ENCODE measurements at regions not wholly inside any gene's neighbourhood (a gene's known extent, or its start where the extent isn't known, plus 50 kb on each side); places are given as distances from the start of the nearest gene placed in this dataset.

GRCh38 chr4:110730318-110730717 is 107.4 kb upstream of the PITX2 start:
- Mint-ChIP-seq H3K27me3 (ENCODE audit: low read depth) (no peaks in the 10 kb centered on the region), H3K9me3 (no peaks in the 10 kb centered on the region), H3K27ac (no peak overlapping the region), H3K36me3 (ENCODE audit: low read depth) (no peaks in the 10 kb centered on the region), H3K4me1 (no peaks in the 10 kb centered on the region), H3K4me3 (no peak overlapping the region)
- TF ChIP-seq, protein P1, sequence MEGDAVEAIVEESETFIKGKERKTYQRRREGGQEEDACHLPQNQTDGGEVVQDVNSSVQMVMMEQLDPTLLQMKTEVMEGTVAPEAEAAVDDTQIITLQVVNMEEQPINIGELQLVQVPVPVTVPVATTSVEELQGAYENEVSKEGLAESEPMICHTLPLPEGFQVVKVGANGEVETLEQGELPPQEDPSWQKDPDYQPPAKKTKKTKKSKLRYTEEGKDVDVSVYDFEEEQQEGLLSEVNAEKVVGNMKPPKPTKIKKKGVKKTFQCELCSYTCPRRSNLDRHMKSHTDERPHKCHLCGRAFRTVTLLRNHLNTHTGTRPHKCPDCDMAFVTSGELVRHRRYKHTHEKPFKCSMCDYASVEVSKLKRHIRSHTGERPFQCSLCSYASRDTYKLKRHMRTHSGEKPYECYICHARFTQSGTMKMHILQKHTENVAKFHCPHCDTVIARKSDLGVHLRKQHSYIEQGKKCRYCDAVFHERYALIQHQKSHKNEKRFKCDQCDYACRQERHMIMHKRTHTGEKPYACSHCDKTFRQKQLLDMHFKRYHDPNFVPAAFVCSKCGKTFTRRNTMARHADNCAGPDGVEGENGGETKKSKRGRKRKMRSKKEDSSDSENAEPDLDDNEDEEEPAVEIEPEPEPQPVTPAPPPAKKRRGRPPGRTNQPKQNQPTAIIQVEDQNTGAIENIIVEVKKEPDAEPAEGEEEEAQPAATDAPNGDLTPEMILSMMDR (IDR thresholded peaks at IDR 0.05; ENCODE audit: unreplicated experiment in 3 of 3) = no peak

DNA sequence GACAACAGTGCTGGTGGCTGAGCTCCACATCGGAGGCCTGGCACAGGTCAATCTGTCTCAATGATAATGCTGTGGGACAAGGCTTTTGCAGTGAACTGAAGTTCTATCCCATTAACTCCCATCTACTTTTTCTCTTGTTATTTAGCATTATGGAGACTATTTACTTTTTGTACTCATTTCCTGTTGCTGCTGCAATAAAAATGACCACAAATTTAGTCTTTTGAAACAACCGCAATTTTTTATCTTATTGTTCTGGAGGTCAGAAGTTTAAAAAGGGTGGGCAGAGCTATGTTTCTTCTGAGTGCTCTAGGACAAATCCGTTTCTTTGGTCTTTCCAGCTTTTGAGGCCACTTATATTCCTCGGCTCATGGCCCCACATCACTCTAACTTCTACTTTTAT is 111.0 kb upstream of the PITX2 start:
- H3K4me1 Mint-ChIP-seq = no peaks in the 10 kb centered on the region
- no peaks in the 10 kb centered on the region for H3K36me3 Mint-ChIP-seq (ENCODE audit: low read depth)
- TF ChIP-seq, protein P1 (IDR thresholded peaks at IDR 0.05; ENCODE audit: unreplicated experiment in 3 of 3) = no peak
- H3K9me3 Mint-ChIP-seq = no peaks in the 10 kb centered on the region
- no peaks in the 10 kb centered on the region for H3K27me3 Mint-ChIP-seq (ENCODE audit: low read depth)
- H3K27ac Mint-ChIP-seq = peak overlapping the region in 1 of 3 experiments; percentile 27
- no peak overlapping the region for H3K4me3 Mint-ChIP-seq

DNA sequence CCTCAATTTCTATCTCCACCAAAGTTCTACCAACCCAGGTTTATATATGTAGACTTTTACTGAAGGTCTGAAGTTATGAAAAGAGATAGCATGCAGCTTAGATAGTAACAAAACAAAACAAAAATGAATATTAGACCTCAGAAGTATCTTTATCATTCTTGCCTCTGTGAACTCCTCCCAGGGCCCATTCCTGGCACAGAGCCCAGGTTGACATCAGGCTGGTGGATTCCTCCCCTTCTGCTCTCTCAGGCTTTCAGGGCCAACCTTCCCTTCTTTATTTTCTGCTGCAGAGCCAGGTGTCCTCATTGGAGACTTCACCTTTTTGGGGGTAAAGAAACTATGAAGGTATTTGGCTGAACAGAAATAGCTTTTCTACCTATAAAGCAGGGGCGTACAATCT is 112.8 kb upstream of the PITX2 start:
- no peak overlapping the region for H3K27ac Mint-ChIP-seq
- H3K9me3 Mint-ChIP-seq = no peaks in the 10 kb centered on the region
- no peaks in the 10 kb centered on the region for H3K36me3 Mint-ChIP-seq (ENCODE audit: low read depth)
- H3K4me3 Mint-ChIP-seq = no peak overlapping the region
- no peaks in the 10 kb centered on the region for H3K27me3 Mint-ChIP-seq (ENCODE audit: low read depth)
- no peaks in the 10 kb centered on the region for H3K4me1 Mint-ChIP-seq
- TF ChIP-seq, protein P1 (IDR thresholded peaks at IDR 0.05; ENCODE audit: unreplicated experiment in 3 of 3) = no peak

GRCh38 chr4:110737931-110738330 is 115.1 kb upstream of the PITX2 start:
- no peaks in the 10 kb centered on the region for H3K36me3 Mint-ChIP-seq (ENCODE audit: low read depth)
- no peak overlapping the region for H3K27ac Mint-ChIP-seq
- H3K27me3 Mint-ChIP-seq (ENCODE audit: low read depth) = no peaks in the 10 kb centered on the region
- H3K9me3 Mint-ChIP-seq = no peaks in the 10 kb centered on the region
- no peaks in the 10 kb centered on the region for H3K4me1 Mint-ChIP-seq
- TF ChIP-seq, protein P1 (IDR thresholded peaks at IDR 0.05; ENCODE audit: unreplicated experiment in 3 of 3) = no peak
- no peak overlapping the region for H3K4me3 Mint-ChIP-seq

DNA sequence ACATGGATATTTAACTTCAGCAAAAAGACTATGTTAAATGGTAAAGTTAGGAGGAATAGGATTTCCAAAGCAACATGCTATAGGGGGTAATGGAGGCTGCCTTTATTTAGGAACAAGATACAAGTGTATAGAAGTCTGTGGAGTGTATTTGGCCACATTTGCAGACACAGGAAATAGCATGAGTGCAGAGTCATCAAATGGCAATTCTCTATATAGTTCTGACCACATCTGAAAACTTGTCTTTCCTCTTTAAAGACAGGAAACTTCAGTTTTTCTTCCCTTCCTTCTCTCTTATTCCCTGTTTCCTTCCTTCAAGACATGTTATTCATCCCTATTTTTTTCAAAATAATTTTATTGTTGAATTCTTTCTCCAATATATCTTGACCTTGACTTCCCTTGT is 119.3 kb upstream of the PITX2 start:
- H3K9me3 Mint-ChIP-seq = peaks cover 3% of the 10 kb centered on the region
- H3K27ac Mint-ChIP-seq = no peak overlapping the region
- no peaks in the 10 kb centered on the region for H3K27me3 Mint-ChIP-seq (ENCODE audit: low read depth)
- no peaks in the 10 kb centered on the region for H3K4me1 Mint-ChIP-seq
- no peaks in the 10 kb centered on the region for H3K36me3 Mint-ChIP-seq (ENCODE audit: low read depth)
- TF ChIP-seq, protein P1 (IDR thresholded peaks at IDR 0.05; ENCODE audit: unreplicated experiment in 3 of 3) = no peak
- H3K4me3 Mint-ChIP-seq = no peak overlapping the region

- Mint-ChIP-seq H3K4me3 (no peak overlapping the region), H3K36me3 (ENCODE audit: low read depth) (no peaks in the 10 kb centered on the region)
- TF ChIP-seq, protein P1 (IDR thresholded peaks at IDR 0.05; ENCODE audit: unreplicated experiment in 3 of 3) = no peak
These were observed 125.2 kb upstream of the PITX2 start for GRCh38 chr4:110748071-110748470.

More at GRCh38 chr4:110748071-110748470, 125.2 kb upstream of the PITX2 start:
- Mint-ChIP-seq H3K4me1 (no peaks in the 10 kb centered on the region), H3K27me3 (ENCODE audit: low read depth) (no peaks in the 10 kb centered on the region), H3K27ac (peak overlapping the region in 1 of 3 experiments; percentile 71), H3K9me3 (peaks cover 3% of the 10 kb centered on the region)
